Endodermal cell (in vitro differentiated cells): ENCODE measurements at regions not wholly inside any gene's neighbourhood (a gene's known extent, or its start where the extent isn't known, plus 50 kb on each side); places are given as distances from the start of the nearest gene placed in this dataset.

Experiments
- DNase-seq: peaks from one replicate; pipeline ENCODE4 v3.0.0-alpha.2; 2017
- H3K27ac ChIP-seq: 2 replicates; pipeline ENCODE4 v1.5.1; 2013; ENCODE audit warnings: mild to moderate bottlenecking, low read depth, low read length, moderate library complexity
- H3K27me3 ChIP-seq: 2 replicates; pipeline ENCODE4 v1.6.1; 2013; ENCODE audit warnings: mild to moderate bottlenecking, low read length, moderate library complexity; ENCODE audit not compliant: insufficient read depth, control insufficient read depth, poor library complexity, severe bottlenecking
- H3K36me3 ChIP-seq: 2 replicates; pipeline ENCODE4 v1.7.0; 2013; ENCODE audit warnings: mild to moderate bottlenecking, low read length, moderate library complexity; ENCODE audit not compliant: control insufficient read depth, insufficient read depth
- H3K4me1 ChIP-seq: one replicate; pipeline ENCODE4 v1.7.0; 2013; ENCODE audit warnings: low read length; ENCODE audit not compliant: control insufficient read depth, insufficient read depth
- H3K4me3 ChIP-seq: 2 replicates; pipeline ENCODE4 v1.5.1; 2013; ENCODE audit warnings: mild to moderate bottlenecking, low read length, moderate library complexity
- H3K9ac ChIP-seq: 2 replicates; pipeline ENCODE4 v1.6.1; 2013; ENCODE audit warnings: mild to moderate bottlenecking, low read length, moderate library complexity; ENCODE audit not compliant: poor library complexity, severe bottlenecking; ENCODE audit errors: extremely low read depth
- H3K9me3 ChIP-seq: 2 replicates; pipeline ENCODE4 v1.6.1; 2013; ENCODE audit warnings: mild to moderate bottlenecking, low read length, moderate library complexity; ENCODE audit not compliant: control insufficient read depth
- H3K27ac Mint-ChIP-seq: 2 replicates; pipeline ENCODE4 v1.8.0; 2020; ENCODE audit warnings: mixed read lengths
- H3K27me3 Mint-ChIP-seq: 2 replicates; pipeline ENCODE4 v1.8.0; 2021; ENCODE audit warnings: mild to moderate bottlenecking, mixed read lengths; ENCODE audit not compliant: insufficient read depth
- H3K36me3 Mint-ChIP-seq: 2 replicates; pipeline ENCODE4 v1.8.0; 2020; ENCODE audit warnings: low read depth, mixed read lengths
- H3K4me1 Mint-ChIP-seq: 2 replicates; pipeline ENCODE4 v1.8.0; 2020; ENCODE audit warnings: mixed read lengths
- H3K4me3 Mint-ChIP-seq: 2 replicates; pipeline ENCODE4 v1.8.0; 2020; ENCODE audit warnings: mild to moderate bottlenecking, moderate library complexity, mixed read lengths
- H3K9me3 Mint-ChIP-seq: 2 replicates; pipeline ENCODE4 v1.8.0; 2020; ENCODE audit warnings: mild to moderate bottlenecking, mixed read lengths
- WGBS, 2 experiments: methylation state at CpG; one replicate each; pipeline versions ENCODE4 v1.1.5 to v1.1.7; 2013; ENCODE audit warnings: missing lambda C conversion rate in 2 of 2, mixed read lengths in 1 of 2; ENCODE audit not compliant: insufficient coverage in 1 of 2, insufficient read length in 1 of 2; 5-methylcytosine and 5-hydroxymethylcytosine counted together
- TF ChIP-seq, protein P1 (sequence below): fragments of 200-600 bp; sonication (generic); conservative IDR thresholded peaks from 2 replicates; pipeline ENCODE4 v1.5.0; 2021; ENCODE audit warnings: antibody characterized with exemption, mild to moderate bottlenecking

DNA sequence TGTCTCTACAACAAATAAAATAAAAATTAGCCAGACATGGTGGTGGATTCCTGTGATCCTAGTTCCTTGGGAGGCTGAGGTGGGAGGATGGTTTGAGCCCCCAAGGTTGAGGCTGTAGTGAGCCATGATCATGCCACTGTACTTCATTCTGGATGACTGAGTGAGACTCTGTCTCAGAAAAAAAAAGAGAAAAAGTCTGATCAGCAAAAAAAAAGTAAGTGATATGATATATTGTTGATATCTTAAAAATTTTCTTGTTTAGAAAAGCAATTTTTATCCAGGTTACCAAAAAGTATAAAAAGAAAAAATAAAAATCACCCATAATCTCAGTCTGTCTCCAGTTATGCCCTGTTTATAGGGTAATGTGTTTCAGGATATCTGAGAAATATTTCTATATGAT is 251.4 kb downstream of the OTOL1 start:
- no peaks in the 10 kb centered on the region for H3K27me3 Mint-ChIP-seq

DNA sequence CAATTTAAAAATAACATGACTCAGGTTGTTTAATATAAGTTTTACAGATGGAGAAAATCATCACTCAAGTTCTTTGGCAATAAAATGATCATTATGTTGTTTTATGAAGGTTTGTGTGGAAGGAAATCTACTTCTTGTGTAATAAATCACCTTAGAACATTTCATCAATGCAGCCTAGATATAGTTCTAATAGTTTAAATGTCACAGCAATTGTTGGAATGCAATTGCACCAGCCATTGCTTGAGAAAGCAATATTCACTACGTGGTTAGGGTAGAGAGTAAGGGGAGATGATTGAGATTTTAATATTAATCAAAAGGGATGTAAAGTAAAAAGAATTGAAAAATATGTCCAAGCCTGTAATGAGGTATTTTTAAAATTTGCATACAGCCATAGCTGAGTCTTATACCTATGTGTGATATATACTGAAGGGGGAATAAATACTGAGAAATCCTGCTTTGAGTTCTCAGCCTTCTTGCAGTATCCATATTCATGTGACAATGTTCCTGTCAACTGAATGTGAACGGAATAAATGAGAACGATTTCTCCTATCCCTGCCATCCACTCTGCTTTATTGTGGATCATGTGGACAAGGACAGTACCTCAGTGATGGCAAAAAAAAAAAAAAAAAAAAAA is 257.9 kb downstream of the OTOL1 start:
- Mint-ChIP-seq H3K36me3 (no peaks in the 10 kb centered on the region), H3K4me3 (no peak overlapping the region), H3K27ac (no peak overlapping the region), H3K9me3 (no peaks in the 10 kb centered on the region), H3K27me3 (no peaks in the 10 kb centered on the region), H3K4me1 (no peaks in the 10 kb centered on the region)
- no peaks in the 10 kb centered on the region for H3K4me1 ChIP-seq
- H3K9ac ChIP-seq, result no peak overlapping the region
- 85 to 89% methylated on average over 1 to 3 of the region's 3 CpGs for WGBS, 2 experiments
- H3K27me3 ChIP-seq, result no peaks in the 10 kb centered on the region
- no peak overlapping the region for H3K27ac ChIP-seq
- no peak for DNase-seq
- H3K9me3 ChIP-seq, result no peaks in the 10 kb centered on the region
- no peak overlapping the region for H3K4me3 ChIP-seq
- TF ChIP-seq, protein P1, sequence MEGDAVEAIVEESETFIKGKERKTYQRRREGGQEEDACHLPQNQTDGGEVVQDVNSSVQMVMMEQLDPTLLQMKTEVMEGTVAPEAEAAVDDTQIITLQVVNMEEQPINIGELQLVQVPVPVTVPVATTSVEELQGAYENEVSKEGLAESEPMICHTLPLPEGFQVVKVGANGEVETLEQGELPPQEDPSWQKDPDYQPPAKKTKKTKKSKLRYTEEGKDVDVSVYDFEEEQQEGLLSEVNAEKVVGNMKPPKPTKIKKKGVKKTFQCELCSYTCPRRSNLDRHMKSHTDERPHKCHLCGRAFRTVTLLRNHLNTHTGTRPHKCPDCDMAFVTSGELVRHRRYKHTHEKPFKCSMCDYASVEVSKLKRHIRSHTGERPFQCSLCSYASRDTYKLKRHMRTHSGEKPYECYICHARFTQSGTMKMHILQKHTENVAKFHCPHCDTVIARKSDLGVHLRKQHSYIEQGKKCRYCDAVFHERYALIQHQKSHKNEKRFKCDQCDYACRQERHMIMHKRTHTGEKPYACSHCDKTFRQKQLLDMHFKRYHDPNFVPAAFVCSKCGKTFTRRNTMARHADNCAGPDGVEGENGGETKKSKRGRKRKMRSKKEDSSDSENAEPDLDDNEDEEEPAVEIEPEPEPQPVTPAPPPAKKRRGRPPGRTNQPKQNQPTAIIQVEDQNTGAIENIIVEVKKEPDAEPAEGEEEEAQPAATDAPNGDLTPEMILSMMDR, result no peak
- no peaks in the 10 kb centered on the region for H3K36me3 ChIP-seq

More for the DNA sequence above, 251.4 kb downstream of the OTOL1 start:
- Histone ChIP-seq H3K9ac (no peak overlapping the region), H3K9me3 (no peaks in the 10 kb centered on the region), H3K27ac (no peak overlapping the region), H3K27me3 (no peaks in the 10 kb centered on the region), H3K4me3 (no peak overlapping the region), H3K4me1 (no peaks in the 10 kb centered on the region), H3K36me3 (no peaks in the 10 kb centered on the region)
- Mint-ChIP-seq H3K4me1 (no peaks in the 10 kb centered on the region), H3K36me3 (peaks cover 2% of the 10 kb centered on the region), H3K4me3 (no peak overlapping the region), H3K9me3 (peaks cover 14% of the 10 kb centered on the region), H3K27ac (no peak overlapping the region)
- no peak for DNase-seq
- TF ChIP-seq, protein P1, result no peak

GRCh38 chr3:161759444-161759843 is 262.8 kb downstream of the OTOL1 start:
- WGBS, 2 experiments, result 85% methylated on average over 2 of the region's 2 CpGs; no CpG with 5 or more reads in 1 of the 2 experiments
- TF ChIP-seq, protein P1, result no peak
- Histone ChIP-seq H3K4me3 (no peak overlapping the region), H3K9me3 (no peaks in the 10 kb centered on the region), H3K27ac (no peak overlapping the region), H3K4me1 (no peaks in the 10 kb centered on the region), H3K9ac (no peak overlapping the region), H3K27me3 (no peaks in the 10 kb centered on the region), H3K36me3 (no peaks in the 10 kb centered on the region)
- Mint-ChIP-seq H3K9me3 (no peaks in the 10 kb centered on the region), H3K27ac (no peak overlapping the region), H3K4me1 (no peaks in the 10 kb centered on the region), H3K36me3 (no peaks in the 10 kb centered on the region), H3K27me3 (no peaks in the 10 kb centered on the region), H3K4me3 (no peak overlapping the region)
- DNase-seq, result no peak
